CD4-positive, alpha-beta T cell treated with Interleukin-1 beta for 1 hour (primary cell): ENCODE measurements at regions not wholly inside any gene's neighbourhood (a gene's known extent, or its start where the extent isn't known, plus 50 kb on each side); places are given as distances from the start of the nearest gene placed in this dataset.

Experiments used
- DNase-seq, 2 donors: peaks; one replicate each; pipeline ENCODE4 v3.0.0-alpha.2; 2020 to 2022

DNA sequence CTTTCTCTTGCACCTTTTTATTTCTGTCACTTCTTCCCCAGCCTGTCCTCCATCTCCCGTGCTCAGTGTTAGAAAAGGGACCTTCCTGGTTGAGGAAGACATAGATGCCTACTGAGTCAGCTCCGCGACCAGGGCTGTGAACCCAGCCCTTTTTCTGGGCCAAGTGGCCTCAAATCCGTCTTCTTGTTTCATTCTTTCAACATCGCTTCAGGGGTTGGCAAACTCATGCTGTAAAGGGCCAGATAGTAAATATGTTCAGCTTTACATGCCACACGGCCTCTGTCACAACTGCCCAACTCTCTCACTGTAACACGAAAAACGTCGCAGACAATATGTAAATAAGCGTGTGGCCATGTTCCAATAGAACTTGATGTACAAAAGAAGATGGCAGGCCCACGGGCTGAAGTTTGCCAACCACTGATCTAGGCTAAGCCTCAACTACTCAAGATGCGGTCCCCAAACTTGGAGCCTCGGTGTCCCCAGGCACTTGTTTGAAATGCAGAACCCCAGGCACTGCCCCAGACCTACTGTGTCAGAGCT is 338.4 kb downstream of the MN1 start:
- no peak for DNase-seq

DNA sequence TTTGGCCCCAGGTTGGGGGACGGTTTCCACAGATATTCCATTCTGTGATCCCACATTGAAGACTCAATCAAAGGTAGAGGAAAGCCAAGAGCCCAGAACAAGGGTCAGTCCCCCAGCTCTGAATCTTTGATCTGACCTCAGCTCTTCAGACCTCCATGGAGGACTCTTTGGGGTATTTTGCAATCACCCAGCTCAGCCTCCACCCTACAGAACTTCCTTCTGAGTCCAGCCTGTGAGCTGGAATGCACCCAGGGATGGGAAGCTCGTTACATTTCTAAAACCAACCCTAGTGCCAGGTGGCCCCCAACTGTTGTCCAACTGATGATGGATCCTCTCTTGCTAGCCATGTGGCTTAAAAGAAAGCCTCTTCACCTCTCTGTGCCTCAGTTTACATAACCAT is 335.3 kb downstream of the MN1 start:
- no peak for DNase-seq

DNA sequence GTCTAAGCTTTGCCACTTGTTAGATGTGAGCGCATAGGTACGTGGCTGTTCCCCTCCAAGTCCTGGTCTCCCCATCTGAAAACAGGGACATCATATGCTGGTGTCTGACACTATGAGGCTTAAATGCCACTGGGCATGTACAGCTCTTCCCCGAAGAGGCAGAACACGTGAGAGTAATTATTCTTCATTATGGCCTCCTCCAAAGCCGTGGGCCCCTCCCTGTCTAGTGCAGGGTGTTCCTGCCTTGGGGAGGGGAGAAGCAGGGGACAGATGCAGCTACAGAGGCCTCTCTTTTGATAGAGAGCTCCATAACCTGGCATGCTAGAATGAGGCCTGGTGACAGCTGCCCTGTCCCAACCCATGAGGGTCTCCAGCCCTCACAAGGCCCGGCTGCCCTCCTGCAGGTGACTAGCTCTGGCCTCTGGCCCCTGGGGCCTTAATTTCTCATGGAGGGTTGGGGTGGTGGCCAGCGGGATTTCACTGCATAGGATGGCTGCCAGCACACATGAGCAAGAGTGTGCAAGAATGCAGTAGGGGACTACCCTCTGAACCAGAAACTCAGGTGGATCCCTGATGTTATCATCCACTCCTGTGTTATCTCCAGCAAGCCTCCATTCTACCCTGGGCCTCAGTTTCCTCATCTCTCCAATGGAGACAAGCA is 334.6 kb downstream of the MN1 start:
- DNase-seq: no peak

DNA sequence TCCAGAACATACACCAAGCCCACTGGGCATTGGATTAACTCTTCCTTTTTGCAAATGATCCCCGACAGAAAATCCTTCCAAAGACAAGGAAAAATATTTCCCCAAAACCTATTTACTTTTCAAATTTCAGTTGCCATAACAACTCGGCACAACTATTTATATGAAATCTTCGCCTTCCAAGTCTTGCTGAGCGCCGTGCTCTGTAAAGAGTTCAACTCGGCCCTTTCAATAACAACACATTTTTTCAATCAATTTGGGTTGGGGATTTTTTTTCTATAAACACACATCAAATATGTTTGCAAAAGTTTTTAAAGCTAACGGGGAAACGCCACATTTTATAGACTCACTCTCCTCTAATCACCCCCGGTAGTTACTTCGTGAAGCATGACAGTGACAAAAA is 333.8 kb downstream of the MN1 start:
- DNase-seq: no peak

DNA sequence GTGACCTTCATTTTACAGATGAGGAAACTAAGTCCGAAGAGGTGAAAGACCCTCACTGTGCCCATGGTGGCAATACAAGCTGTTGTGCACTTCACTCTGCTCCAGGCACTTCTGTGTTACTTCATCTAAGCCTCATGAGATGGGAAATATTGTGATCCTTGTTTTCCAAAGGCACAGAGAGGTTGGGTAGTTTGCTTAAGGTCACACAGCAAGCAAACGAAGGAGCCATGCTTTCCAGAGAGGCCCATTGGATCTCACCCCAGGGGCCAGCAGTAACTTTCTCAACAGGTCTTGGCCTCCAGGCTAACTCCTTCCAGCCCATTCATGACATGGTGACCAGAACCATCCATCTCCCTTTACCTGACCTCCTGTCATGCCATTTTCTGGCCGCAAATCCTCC is 332.8 kb downstream of the MN1 start:
- DNase-seq: no peak

DNA sequence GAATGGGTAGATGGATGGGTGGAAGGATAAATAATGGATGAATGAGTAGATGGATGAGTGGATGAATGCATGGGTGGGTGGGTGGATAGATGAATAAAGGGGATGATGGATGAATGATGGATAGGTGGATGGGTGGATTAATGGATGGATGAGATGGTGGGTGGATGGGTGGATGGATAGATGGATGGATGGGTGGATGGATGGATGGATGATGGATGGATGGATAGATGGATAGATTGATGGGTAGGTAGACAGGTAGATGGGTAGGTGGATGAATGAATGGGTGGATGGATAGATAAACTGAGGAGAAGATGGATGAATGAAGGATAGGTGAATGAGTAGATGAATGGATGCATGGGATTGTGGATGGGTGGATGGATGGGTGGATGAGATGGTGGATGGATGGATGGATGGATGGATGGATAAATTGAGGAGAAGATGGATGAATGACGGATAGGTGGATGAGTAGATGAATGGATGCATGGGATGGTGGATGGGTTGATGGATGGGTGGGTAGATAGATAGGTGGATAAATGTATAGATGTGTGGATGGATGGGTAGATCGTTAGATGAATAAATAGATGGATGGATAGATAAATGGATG is 331.3 kb downstream of the MN1 start:
- DNase-seq: no peak

DNA sequence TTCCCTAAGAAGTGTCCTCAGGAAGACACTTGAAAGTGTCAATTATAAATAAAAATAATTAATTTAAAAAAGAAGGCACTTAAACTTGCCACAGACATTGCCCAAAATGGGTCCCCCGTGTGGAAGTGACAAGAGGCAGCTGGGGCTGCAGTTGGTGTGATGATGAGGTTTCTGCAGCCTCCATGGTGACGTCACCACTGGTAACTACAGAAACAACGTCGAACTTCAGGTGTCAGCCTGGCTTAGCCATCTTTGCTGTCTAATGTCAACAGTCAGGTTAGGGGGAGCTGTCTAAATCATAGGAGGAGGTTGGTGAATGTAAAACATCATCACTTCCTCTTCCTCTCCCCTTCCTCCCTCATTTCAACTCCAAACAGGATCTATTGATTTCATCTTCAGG is 328.6 kb downstream of the MN1 start:
- no peak for DNase-seq

DNA sequence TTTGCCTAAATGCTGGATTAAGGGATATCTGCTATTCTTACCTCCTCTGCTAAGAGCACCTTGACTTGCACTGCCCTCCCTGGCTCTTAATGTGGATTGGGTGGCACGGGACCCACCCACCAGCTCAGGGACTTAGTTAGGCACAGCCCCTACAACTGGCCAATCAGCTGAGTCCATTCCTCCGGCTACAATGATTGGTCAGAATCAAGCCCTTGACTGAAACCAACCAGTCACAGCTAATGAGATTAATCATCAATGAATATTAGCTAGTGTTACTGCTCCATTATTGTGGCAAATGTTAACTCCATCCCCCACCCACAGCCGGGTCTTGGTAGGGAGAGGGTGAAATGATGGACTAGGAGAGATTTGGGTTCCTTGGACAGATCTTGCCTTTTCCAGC is 328.0 kb downstream of the MN1 start:
- no peak for DNase-seq

DNA sequence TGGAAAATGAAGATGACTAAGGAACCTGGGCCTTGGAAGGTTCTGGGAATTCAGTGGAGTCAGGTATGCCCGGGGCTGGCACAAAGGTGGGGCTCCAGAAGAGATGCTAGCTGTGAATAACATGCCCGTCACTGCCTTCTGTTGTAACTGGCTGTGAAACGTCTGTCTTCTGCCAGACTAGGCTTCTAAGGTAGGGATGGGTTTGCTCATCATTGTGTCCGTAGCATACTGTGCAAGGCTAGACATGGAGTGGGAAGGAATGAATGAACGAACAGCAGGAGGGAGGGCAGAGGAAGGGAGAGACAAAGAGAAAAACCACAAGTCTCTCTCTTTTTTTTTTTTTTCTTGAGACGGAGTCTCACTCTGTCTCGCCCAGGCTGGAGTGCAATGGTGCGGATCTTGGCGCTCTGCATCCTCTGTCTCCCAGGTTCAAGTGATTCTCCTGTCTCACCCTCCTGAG is 327.4 kb downstream of the MN1 start:
- DNase-seq: no peak

DNA sequence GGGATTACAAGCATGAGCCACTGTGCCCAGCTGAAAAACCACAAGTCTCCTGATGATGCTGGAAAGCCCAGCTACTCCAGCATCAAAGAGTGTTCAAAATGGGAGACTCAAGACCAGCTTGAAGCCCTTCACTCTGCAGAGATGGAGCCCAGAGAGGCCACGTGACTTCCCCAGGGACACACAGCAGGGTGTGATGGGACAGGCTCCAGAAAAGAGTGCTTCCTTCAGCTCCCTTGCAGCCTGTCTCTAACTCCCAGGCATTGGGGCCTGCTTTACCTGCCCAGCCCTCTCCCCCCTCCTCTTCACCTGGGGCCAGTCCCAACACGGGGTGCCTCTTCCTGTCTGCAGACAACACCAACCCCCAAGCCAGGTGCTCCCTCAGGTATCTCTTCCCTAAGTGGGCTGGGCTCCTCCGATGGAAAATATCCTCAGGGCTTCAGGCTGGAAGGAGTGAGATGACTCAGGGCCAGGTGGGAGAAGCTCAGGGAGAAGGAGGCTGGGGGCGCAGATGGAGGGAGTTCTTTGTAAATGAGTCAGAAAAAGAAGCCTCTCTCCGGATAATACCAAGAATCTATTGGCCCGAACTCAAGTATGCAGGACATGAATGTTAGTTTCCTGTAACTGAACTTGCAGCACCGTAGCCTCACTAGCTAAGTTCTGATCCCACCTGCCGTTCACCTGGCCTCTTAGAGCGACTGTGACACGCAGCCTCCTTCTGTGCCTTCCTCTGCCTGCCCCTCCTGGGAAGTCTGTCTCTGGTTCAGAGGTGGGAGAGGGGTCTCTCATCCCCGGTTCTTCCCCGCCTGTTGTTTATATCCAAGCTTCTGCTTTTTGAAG is 326.6 kb downstream of the MN1 start:
- no peak for DNase-seq

DNA sequence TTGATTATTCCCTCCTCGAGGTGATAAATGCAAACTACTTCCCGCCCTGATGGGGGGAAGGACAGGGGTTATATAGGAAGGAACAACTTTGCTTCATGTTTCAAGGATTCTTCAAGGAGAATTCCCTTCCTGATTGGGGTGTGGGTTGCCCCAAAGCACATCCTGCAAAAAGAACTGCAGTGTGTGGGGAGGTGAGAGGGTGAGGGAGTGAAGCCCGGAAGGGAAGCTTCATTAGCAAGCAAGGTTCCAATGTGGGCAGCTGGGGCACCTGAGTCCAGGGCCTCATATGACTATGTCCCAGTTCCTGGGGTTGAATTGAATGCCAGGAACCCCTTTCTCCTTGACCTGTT is 326.0 kb downstream of the MN1 start:
- DNase-seq: no peak

DNA sequence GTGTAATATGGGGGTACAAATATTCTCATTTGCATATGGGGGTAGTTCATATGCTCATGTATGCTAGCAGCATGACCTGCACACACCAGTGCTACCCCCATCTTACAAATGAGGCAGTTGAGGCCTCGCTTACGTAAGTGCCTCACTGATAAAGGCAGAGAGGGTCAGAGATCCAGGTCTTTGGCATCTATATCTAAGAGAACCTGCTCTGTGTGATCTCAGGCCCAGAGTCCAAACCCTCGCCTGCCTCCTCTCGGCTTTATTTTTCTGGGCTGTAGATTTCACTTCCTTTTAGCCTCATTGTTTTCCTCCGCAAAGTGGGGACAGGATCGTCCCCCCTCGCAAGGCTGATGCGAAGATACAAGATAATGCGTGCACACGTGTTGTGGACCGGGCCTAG is 325.2 kb downstream of the MN1 start:
- DNase-seq: no peak

DNA sequence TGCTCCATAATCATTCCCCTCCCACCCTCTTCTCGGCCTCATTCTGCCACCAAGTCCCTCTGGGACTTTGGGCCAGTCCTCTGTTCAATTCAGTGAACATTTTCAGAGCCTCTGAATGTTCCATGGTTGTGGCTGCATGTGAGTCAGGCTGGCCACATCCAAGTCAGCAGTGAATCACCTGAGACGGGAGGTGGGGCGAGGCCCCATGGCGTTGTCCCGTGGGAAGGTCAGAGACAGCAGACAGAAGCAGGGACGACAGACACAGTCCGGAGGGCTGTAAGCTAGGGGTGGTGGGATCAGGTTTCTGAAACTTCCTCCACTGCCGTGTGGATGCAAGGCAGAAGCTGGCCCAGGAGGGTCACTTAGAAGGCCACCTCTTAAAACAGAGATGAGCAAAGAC is 324.8 kb downstream of the MN1 start:
- DNase-seq: no peak

DNA sequence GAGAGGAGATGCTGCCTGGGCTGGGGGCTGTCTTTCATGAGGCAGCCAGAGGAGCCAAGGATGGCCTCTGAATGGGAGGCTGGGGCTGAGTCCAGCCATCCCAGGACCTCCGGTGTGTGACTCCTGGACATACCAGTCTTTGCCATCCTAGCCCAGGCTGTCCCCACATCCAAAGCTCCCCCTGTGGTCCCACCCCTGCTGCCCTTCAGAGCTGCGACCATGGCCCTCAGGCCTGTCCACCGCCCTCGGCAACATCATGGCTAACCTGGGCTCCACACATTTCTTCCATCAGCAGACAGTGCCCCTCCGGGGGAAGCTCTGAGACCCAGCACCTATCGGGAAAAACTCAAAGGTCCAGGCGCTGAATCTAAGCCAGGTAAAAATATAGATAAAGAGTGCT is 324.4 kb downstream of the MN1 start:
- DNase-seq: no peak

DNA sequence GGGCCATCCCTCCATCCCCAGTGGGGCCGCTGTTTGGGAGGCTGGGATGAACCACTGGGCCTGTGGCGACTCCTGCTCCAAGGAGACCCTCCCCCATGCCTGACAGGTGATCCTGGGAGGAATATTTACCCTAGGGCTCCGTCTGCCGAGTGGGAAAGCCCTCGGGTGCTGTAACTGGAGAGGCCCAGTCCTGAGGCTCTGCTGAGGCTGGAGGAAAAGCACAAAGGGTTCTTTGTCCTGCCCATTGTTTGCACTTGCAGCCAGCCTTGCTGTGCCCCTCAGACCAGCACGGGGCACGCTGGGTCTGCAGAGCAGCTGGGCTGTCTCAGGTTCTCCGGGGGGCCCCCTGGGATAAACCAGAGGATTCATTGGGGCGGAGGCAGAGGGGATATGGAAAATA is 321.1 kb downstream of the MN1 start:
- no peak for DNase-seq

DNA sequence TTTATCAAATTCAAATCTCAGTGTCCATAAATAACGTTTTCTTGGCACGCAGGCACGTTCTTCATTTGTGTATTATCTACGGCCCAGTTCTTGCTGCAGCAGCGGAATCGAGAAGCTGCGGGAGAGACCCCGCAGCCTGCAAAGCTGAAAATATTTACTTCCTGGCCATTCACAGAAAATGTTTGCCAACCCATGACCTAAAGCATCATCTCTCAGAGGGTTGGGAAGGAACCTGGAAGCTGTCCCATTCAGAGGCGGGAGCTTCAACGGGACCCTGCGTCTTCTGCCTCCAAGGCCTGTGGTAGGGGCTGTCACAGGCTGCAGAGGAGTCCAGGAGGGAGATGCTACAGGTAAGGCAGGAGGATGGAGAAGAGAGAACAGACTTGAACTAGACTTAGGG is 319.2 kb downstream of the MN1 start:
- no peak for DNase-seq

DNA sequence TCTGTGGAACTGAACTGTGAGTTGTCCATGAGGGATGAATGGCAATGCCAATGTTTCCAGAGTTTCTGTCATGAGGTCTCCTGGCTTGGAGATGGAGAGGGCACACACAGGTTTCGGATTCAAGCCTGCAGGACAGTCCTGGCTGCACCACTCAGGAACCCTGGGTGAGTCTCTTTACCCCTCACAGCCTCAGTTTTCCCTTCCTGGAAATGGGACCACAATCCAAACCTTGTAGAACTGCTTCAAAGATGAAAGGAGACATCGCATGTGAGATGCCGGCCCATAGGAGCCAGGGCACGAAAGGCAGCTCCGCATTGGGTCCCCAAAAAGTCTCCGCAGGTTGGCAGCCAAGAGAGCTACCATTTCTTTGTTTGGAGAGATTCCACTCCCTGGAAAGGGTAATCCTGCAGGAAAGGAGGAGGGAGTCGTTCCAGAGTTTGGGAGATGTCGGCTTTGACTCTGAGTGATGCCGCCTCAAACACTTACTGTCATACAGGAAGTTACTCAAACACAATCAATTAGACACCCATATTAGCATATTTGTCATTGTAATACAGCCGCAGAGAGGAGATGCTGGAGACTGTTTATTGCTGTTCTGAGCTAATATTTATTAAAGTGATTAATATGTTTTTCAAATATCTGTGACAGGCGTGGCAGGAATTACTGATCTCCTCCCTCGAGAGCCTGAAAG is 318.3 kb downstream of the MN1 start:
- no peak for DNase-seq

DNA sequence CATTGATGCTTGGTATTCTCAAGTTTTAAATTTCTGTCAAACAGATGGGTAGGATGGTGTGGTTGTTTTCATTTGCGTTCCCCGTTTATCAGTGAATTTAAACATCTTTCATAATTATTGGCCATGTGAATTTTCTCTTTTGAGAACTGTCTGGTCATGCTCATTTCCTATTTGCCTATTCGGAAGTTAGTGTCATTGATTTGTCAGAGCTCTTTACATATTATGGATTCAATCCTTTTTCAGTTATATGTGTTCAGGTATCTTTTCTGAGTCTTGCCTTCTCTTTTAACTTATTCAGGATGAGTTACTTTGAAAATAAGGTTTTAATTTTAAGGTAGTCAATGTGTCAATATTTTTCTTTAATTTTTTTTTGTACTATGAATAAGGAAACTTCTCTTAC is 315.7 kb downstream of the MN1 start:
- DNase-seq: no peak

DNA sequence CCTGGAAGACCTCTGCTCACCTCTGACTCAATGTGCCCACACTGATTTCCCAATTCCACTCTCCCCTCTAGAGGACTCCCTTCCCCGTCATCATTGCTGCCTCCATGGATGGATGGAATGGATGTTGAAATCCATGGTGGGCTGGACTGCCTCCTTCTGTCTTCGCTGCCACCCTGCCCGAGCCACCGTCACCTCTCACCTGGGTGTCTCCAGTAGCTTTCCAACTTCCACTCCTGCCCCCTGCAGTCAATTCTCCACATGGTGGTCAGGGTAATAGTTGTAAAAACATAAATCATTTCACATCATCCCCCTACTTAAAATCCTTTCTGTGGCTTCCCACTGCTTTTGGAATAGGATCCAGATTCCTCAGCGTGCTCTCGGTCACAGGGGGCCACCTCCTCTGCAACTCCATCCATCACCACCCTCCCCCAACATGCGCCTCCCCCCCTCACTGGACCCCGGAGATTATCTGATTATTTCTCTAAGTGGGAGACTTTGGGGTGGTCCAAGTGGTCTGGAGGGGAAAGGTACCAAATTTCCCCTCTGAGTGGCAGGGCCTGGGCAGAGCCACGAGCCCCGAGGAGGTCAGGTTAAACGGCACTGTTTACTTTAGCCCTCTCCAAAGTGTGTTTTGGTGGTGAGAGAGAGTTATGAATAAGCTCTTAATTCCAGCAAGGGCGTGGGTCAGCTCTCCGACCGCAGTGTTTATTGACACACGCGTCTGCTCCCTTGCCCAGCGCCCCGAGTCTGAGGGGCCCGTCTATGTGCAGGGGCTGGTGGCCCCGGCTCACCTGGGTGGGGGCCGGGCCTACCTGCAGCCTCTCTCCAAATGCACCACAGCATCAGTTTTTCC is 313.7 kb downstream of the MN1 start:
- DNase-seq: no peak

DNA sequence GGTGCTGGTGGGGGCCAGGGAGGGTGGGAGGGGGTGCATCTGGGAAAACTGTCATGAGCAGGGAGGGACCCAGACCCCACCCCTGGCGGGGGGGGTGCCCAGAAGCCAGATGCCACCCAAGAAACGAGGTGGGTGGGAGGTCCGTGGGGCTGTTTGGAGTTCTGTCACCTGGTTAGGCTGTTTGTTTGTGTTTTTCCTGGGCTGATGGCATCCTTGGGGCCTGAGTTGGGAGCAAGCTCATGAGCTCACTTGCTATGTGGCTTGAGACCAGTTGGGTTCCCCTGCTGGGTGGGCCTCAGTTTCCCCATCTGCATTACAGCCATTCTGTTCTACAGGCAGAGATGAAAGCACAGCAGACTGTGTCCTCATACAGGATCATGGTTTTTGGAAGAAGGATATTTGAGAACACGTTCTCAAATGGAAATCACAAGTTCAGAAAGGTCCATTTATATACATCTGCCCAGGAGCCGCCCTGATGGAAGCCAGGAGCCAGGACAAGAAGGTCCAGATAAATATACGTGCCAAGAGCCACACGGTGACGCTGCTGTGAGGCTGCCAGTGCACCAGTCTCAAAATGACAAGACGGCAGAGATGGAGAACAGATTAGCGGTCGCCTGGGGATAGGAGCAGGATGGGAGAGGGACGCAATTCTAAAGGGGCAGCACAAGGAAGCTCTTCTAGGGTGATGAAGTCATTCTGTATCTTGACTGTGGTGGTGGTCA is 312.9 kb downstream of the MN1 start:
- DNase-seq: no peak

DNA sequence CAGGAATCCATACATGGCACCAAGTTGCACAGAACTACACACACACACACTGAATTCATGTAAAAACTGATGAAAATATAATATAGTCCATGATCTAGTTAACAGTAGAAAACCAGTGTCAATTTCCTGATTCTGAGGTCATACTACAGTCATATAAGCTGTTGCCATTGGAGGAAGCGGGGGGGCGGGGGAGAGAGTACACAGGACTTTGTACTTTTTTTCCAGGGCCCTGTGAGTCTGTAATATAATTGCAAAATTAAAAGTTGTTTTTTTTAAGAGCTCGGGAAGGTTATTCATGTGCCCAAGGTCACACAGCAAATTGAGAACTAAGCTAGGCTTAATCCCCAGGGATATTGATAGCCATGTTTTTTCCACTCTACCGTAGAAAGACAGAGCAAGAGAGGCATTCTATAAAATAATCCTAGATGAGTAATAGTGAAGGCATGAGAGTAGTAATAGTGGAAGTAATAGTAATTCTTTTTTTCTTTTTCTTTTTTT is 312.3 kb downstream of the MN1 start:
- DNase-seq: no peak

DNA sequence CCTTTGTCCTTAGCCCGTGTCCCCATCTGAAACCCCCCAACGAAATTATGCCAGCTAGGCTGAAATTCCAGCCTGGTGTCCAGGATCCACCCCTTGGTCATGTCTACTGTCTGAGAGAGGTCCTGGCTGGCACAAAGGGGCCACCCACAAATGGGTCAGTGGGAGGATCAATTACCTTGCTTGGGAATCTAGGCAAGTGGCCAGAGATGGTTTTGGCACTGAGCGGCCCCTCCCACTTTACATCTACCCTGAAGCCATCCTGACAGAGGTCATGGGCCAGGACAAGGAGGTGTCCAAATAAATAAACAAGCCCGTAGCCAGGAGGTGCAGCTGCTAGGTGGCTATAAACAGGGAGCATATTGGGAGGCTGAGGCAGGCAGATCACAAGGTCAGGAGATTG is 311.5 kb downstream of the MN1 start:
- DNase-seq: no peak
